ENCODE measurements at regions not wholly inside any gene's neighbourhood (a gene's known extent, or its start where the extent isn't known, plus 50 kb on each side); places are given as distances from the start of the nearest gene placed in this dataset.

DNA sequence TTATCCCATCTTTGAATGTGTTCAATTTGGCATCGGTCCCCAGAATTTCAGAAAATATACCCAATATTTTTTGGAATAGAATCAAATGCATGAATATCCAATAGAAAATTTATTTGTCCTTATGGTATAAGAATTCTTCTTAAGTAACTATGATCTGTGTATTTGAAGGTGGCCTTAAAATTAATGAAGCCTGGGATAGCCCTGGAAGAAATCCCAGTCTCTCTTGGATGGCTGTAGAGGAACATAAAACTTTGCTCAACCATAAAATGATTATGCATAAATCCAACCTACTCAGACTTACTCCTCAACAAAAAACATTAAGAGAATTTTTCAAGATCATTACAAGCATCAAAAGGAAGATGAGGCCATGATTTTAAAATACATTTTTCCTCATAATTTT lies 269.4 kb upstream of the SMIM31 start:
- POLR2A ChIA-PET: no interaction called here
- WGBS (ENCODE audit: insufficient coverage): no CpG with 5 or more reads among the region's 1 CpG
- no peak overlapping the region for H3K4me3 ChIP-seq (ENCODE audit: control insufficient read depth in 1 of 7, extremely low read depth in 1 of 7, insufficient read depth in 4 of 7, low read depth in 2 of 7, low read length in 6 of 7)
- H3K27ac ChIP-seq (ENCODE audit: insufficient read depth in 1 of 2, low read depth in 1 of 2, low read length in 2 of 2, poor library complexity in 1 of 2, severe bottlenecking in 2 of 2): no peak overlapping the region
- DNase-seq: no peak
- no peaks in the 10 kb centered on the region for H3K27me3 ChIP-seq (replicated peaks in 2 of 5; ENCODE audit: control insufficient read depth in 4 of 5, insufficient read depth in 5 of 5, low read length in 4 of 5)
- no peaks in the 10 kb centered on the region for H3K36me3 ChIP-seq (ENCODE audit: control insufficient read depth in 4 of 4, insufficient read depth in 4 of 4, low read length in 3 of 4)
- H3K9me3 ChIP-seq (ENCODE audit: control extremely low read depth in 1 of 5, control insufficient read depth in 4 of 5, insufficient read depth in 2 of 5, low read depth in 1 of 5, low read length in 4 of 5): no peaks in the 10 kb centered on the region
- CTCF ChIA-PET: no interaction called here
- no peaks in the 10 kb centered on the region for H3K4me1 ChIP-seq (ENCODE audit: control extremely low read depth in 1 of 4, control insufficient read depth in 4 of 4, insufficient read depth in 4 of 4, low read length in 3 of 4)

- Histone ChIP-seq H3K27me3 (replicated peaks in 2 of 5; ENCODE audit: control insufficient read depth in 4 of 5, insufficient read depth in 5 of 5, low read length in 4 of 5) (no peaks in the 10 kb centered on the region), H3K4me1 (ENCODE audit: control extremely low read depth in 1 of 4, control insufficient read depth in 4 of 4, insufficient read depth in 4 of 4, low read length in 3 of 4) (no peaks in the 10 kb centered on the region), H3K9me3 (ENCODE audit: control extremely low read depth in 1 of 5, control insufficient read depth in 4 of 5, insufficient read depth in 2 of 5, low read depth in 1 of 5, low read length in 4 of 5) (no peaks in the 10 kb centered on the region), H3K27ac (ENCODE audit: insufficient read depth in 1 of 2, low read depth in 1 of 2, low read length in 2 of 2, poor library complexity in 1 of 2, severe bottlenecking in 2 of 2) (no peak overlapping the region), H3K36me3 (ENCODE audit: control insufficient read depth in 4 of 4, insufficient read depth in 4 of 4, low read length in 3 of 4) (no peaks in the 10 kb centered on the region), H3K4me3 (ENCODE audit: control insufficient read depth in 1 of 7, extremely low read depth in 1 of 7, insufficient read depth in 4 of 7, low read depth in 2 of 7, low read length in 6 of 7) (no peak overlapping the region)
- ChIA-PET POLR2A (no interaction called here), CTCF (no interaction called here)
- whole genome bisulfite sequencing (ENCODE audit: insufficient coverage): 100% methylated on average over 1 of the region's 1 CpG
- no peak for DNase-seq
Measured at GRCh38 chr4:164485136-164485535, 268.8 kb upstream of the SMIM31 start.

DNA sequence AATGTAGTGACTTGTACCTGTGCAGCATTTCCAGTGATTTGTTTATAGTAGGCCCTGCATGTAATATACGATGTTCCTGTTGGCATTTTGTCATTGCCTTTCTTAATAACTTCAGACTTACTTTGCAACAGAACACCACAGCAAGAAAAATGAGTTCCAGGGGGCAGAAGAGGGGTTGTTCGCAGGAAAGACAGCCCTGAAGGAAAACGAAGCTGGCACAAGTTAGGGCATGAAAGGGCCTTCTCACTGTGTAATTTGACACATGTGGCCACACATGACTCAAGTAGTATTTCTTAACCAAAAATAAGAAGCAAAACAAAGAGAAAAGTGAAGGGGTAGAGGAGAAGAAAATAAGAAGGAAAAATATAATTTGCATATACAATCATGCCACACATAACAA lies 265.8 kb upstream of the SMIM31 start:
- H3K36me3 ChIP-seq (ENCODE audit: control insufficient read depth in 4 of 4, insufficient read depth in 4 of 4, low read length in 3 of 4): no peaks in the 10 kb centered on the region
- H3K4me1 ChIP-seq (ENCODE audit: control extremely low read depth in 1 of 4, control insufficient read depth in 4 of 4, insufficient read depth in 4 of 4, low read length in 3 of 4): no peaks in the 10 kb centered on the region
- no peaks in the 10 kb centered on the region for H3K9me3 ChIP-seq (ENCODE audit: control extremely low read depth in 1 of 5, control insufficient read depth in 4 of 5, insufficient read depth in 2 of 5, low read depth in 1 of 5, low read length in 4 of 5)
- no peak overlapping the region for H3K27ac ChIP-seq (ENCODE audit: insufficient read depth in 1 of 2, low read depth in 1 of 2, low read length in 2 of 2, poor library complexity in 1 of 2, severe bottlenecking in 2 of 2)
- H3K4me3 ChIP-seq (ENCODE audit: control insufficient read depth in 1 of 7, extremely low read depth in 1 of 7, insufficient read depth in 4 of 7, low read depth in 2 of 7, low read length in 6 of 7): no peak overlapping the region
- no peak for DNase-seq
- no peaks in the 10 kb centered on the region for H3K27me3 ChIP-seq (replicated peaks in 2 of 5; ENCODE audit: control insufficient read depth in 4 of 5, insufficient read depth in 5 of 5, low read length in 4 of 5)
- WGBS (ENCODE audit: insufficient coverage): no CpG with 5 or more reads among the region's 3 CpGs
- CTCF ChIA-PET: no interaction called here
- POLR2A ChIA-PET: no interaction called here

GRCh38 chr4:164501074-164501473 lies 252.9 kb upstream of the SMIM31 start:
- Histone ChIP-seq H3K4me3 (ENCODE audit: control insufficient read depth in 1 of 7, extremely low read depth in 1 of 7, insufficient read depth in 4 of 7, low read depth in 2 of 7, low read length in 6 of 7) (no peak overlapping the region), H3K9me3 (ENCODE audit: control extremely low read depth in 1 of 5, control insufficient read depth in 4 of 5, insufficient read depth in 2 of 5, low read depth in 1 of 5, low read length in 4 of 5) (no peaks in the 10 kb centered on the region), H3K27ac (ENCODE audit: insufficient read depth in 1 of 2, low read depth in 1 of 2, low read length in 2 of 2, poor library complexity in 1 of 2, severe bottlenecking in 2 of 2) (no peak overlapping the region), H3K36me3 (ENCODE audit: control insufficient read depth in 4 of 4, insufficient read depth in 4 of 4, low read length in 3 of 4) (no peaks in the 10 kb centered on the region), H3K27me3 (replicated peaks in 2 of 5; ENCODE audit: control insufficient read depth in 4 of 5, insufficient read depth in 5 of 5, low read length in 4 of 5) (no peaks in the 10 kb centered on the region), H3K4me1 (ENCODE audit: control extremely low read depth in 1 of 4, control insufficient read depth in 4 of 4, insufficient read depth in 4 of 4, low read length in 3 of 4) (no peaks in the 10 kb centered on the region)
- no peak for DNase-seq
- ChIA-PET CTCF (no interaction called here), POLR2A (no interaction called here)

DNA sequence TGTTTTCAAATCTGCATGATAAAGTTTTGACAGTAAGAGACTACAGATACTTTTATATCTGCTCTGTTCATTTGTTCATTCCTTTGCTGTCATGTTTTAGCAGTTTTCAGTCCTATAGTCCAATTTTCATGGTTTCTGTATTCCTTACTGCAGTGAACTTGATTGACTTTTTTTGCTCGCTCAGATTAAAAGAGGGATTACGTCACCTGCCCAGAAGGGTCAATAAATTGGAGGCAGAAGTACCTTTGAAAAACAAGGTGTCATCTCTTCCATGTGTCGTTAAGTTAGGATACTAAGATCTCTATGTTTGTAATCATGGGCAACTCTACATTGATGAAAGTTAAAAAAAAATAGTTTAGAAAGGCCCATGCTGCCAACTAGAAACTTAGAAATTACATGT lies 250.1 kb upstream of the SMIM31 start:
- WGBS (ENCODE audit: insufficient coverage): 81% methylated on average over 2 of the region's 3 CpGs
- POLR2A ChIA-PET: no interaction called here
- no peaks in the 10 kb centered on the region for H3K36me3 ChIP-seq (ENCODE audit: control insufficient read depth in 4 of 4, insufficient read depth in 4 of 4, low read length in 3 of 4)
- H3K4me3 ChIP-seq (ENCODE audit: control insufficient read depth in 1 of 7, extremely low read depth in 1 of 7, insufficient read depth in 4 of 7, low read depth in 2 of 7, low read length in 6 of 7): no peak overlapping the region
- CTCF ChIA-PET: no interaction called here
- H3K27me3 ChIP-seq (replicated peaks in 2 of 5; ENCODE audit: control insufficient read depth in 4 of 5, insufficient read depth in 5 of 5, low read length in 4 of 5): no peaks in the 10 kb centered on the region
- no peaks in the 10 kb centered on the region for H3K4me1 ChIP-seq (ENCODE audit: control extremely low read depth in 1 of 4, control insufficient read depth in 4 of 4, insufficient read depth in 4 of 4, low read length in 3 of 4)
- H3K27ac ChIP-seq (ENCODE audit: insufficient read depth in 1 of 2, low read depth in 1 of 2, low read length in 2 of 2, poor library complexity in 1 of 2, severe bottlenecking in 2 of 2): no peak overlapping the region
- DNase-seq: no peak
- no peaks in the 10 kb centered on the region for H3K9me3 ChIP-seq (ENCODE audit: control extremely low read depth in 1 of 5, control insufficient read depth in 4 of 5, insufficient read depth in 2 of 5, low read depth in 1 of 5, low read length in 4 of 5)

GRCh38 chr4:164508097-164508496 lies 245.8 kb upstream of the SMIM31 start:
- CTCF ChIA-PET: no interaction called here
- Histone ChIP-seq H3K9me3 (ENCODE audit: control extremely low read depth in 1 of 5, control insufficient read depth in 4 of 5, insufficient read depth in 2 of 5, low read depth in 1 of 5, low read length in 4 of 5) (no peaks in the 10 kb centered on the region), H3K27me3 (replicated peaks in 2 of 5; ENCODE audit: control insufficient read depth in 4 of 5, insufficient read depth in 5 of 5, low read length in 4 of 5) (no peaks in the 10 kb centered on the region), H3K36me3 (ENCODE audit: control insufficient read depth in 4 of 4, insufficient read depth in 4 of 4, low read length in 3 of 4) (no peaks in the 10 kb centered on the region), H3K4me3 (ENCODE audit: control insufficient read depth in 1 of 7, extremely low read depth in 1 of 7, insufficient read depth in 4 of 7, low read depth in 2 of 7, low read length in 6 of 7) (no peak overlapping the region), H3K4me1 (ENCODE audit: control extremely low read depth in 1 of 4, control insufficient read depth in 4 of 4, insufficient read depth in 4 of 4, low read length in 3 of 4) (no peaks in the 10 kb centered on the region), H3K27ac (ENCODE audit: insufficient read depth in 1 of 2, low read depth in 1 of 2, low read length in 2 of 2, poor library complexity in 1 of 2, severe bottlenecking in 2 of 2) (no peak overlapping the region)
- POLR2A ChIA-PET: no interaction called here
- WGBS (ENCODE audit: insufficient coverage): 95% methylated on average over 2 of the region's 3 CpGs
- DNase-seq: no peak

GRCh38 chr4:164508771-164509170 lies 245.2 kb upstream of the SMIM31 start:
- no CpG with 5 or more reads among the region's 1 CpG for WGBS (ENCODE audit: insufficient coverage)
- no peaks in the 10 kb centered on the region for H3K4me1 ChIP-seq (ENCODE audit: control extremely low read depth in 1 of 4, control insufficient read depth in 4 of 4, insufficient read depth in 4 of 4, low read length in 3 of 4)
- no peaks in the 10 kb centered on the region for H3K27me3 ChIP-seq (replicated peaks in 2 of 5; ENCODE audit: control insufficient read depth in 4 of 5, insufficient read depth in 5 of 5, low read length in 4 of 5)
- CTCF ChIA-PET: no interaction called here
- POLR2A ChIA-PET: no interaction called here
- no peak overlapping the region for H3K27ac ChIP-seq (ENCODE audit: insufficient read depth in 1 of 2, low read depth in 1 of 2, low read length in 2 of 2, poor library complexity in 1 of 2, severe bottlenecking in 2 of 2)
- H3K36me3 ChIP-seq (ENCODE audit: control insufficient read depth in 4 of 4, insufficient read depth in 4 of 4, low read length in 3 of 4): no peaks in the 10 kb centered on the region
- no peak for DNase-seq
- no peak overlapping the region for H3K4me3 ChIP-seq (ENCODE audit: control insufficient read depth in 1 of 7, extremely low read depth in 1 of 7, insufficient read depth in 4 of 7, low read depth in 2 of 7, low read length in 6 of 7)
- no peaks in the 10 kb centered on the region for H3K9me3 ChIP-seq (ENCODE audit: control extremely low read depth in 1 of 5, control insufficient read depth in 4 of 5, insufficient read depth in 2 of 5, low read depth in 1 of 5, low read length in 4 of 5)

- Histone ChIP-seq H3K9me3 (ENCODE audit: control extremely low read depth in 1 of 5, control insufficient read depth in 4 of 5, insufficient read depth in 2 of 5, low read depth in 1 of 5, low read length in 4 of 5) (no peaks in the 10 kb centered on the region), H3K27ac (ENCODE audit: insufficient read depth in 1 of 2, low read depth in 1 of 2, low read length in 2 of 2, poor library complexity in 1 of 2, severe bottlenecking in 2 of 2) (no peak overlapping the region), H3K4me1 (ENCODE audit: control extremely low read depth in 1 of 4, control insufficient read depth in 4 of 4, insufficient read depth in 4 of 4, low read length in 3 of 4) (no peaks in the 10 kb centered on the region), H3K4me3 (ENCODE audit: control insufficient read depth in 1 of 7, extremely low read depth in 1 of 7, insufficient read depth in 4 of 7, low read depth in 2 of 7, low read length in 6 of 7) (no peak overlapping the region), H3K27me3 (replicated peaks in 2 of 5; ENCODE audit: control insufficient read depth in 4 of 5, insufficient read depth in 5 of 5, low read length in 4 of 5) (no peaks in the 10 kb centered on the region), H3K36me3 (ENCODE audit: control insufficient read depth in 4 of 4, insufficient read depth in 4 of 4, low read length in 3 of 4) (no peaks in the 10 kb centered on the region)
- POLR2A ChIA-PET: no interaction called here
- WGBS (ENCODE audit: insufficient coverage): 47% methylated on average over 3 of the region's 3 CpGs
- no peak for DNase-seq
- CTCF ChIA-PET: no interaction called here
Measured at GRCh38 chr4:164509951-164510350, 244.0 kb upstream of the SMIM31 start.

All from common myeloid progenitor, CD34-positive (primary cell).